Mucosa of descending colon (tissue), 3 donors: ENCODE measurements at regions not wholly inside any gene's neighbourhood (a gene's known extent, or its start where the extent isn't known, plus 50 kb on each side); places are given as distances from the start of the nearest gene placed in this dataset.

ENCODE experiments used
- ATAC-seq: fragments of 200-7000 bp; cut with Tn5 transposase; one replicate; pipeline ENCODE4 v1.9.1; 2020; ENCODE audit warnings: mild to moderate bottlenecking, moderate library complexity
- DNase-seq, 3 donors: peaks; one replicate each; pipeline ENCODE4 v3.0.0-alpha.2; 2020
- H3K36me3 ChIP-seq: fragments of 200-600 bp; one replicate; pipeline ENCODE4 v1.8.0; 2021; ENCODE audit warnings: low read depth, mild to moderate bottlenecking
- H3K4me1 ChIP-seq: fragments of 200-600 bp; one replicate; pipeline ENCODE4 v1.8.0; 2021; ENCODE audit warnings: low read depth, mild to moderate bottlenecking
- H3K4me3 ChIP-seq: fragments of 200-600 bp; one replicate; pipeline ENCODE4 v1.8.0; 2021; ENCODE audit warnings: mild to moderate bottlenecking
- H3K9me3 ChIP-seq: fragments of 200-600 bp; one replicate; pipeline ENCODE4 v1.8.0; 2021; ENCODE audit warnings: mild to moderate bottlenecking
- intact Hi-C, 2 donors: fragments of 100-400 bp; cut with DNase I in 1 of 2; cut with micrococcal nuclease in 1 of 2; formaldehyde crosslinking; loops; one replicate each; pipeline versions ENCODE4 v1.11.0 to v1.11.1; 2022; cut with DNase I, micrococcal nuclease
- TF ChIP-seq, protein P1 (sequence below): fragments of 200-600 bp; IDR thresholded peaks from one replicate; pipeline ENCODE4 v1.8.0; 2022; ENCODE audit warnings: antibody characterized with exemption, mild to moderate bottlenecking
- donor health status: DM: no; HTN: no; CAD: no; lungs with moderate emphysema.
- donor health status: DM: no; HTN: no; CAD: no.
- donor health status: DM: no; HTN: yes; CAD: no.

GRCh38 chr5:175275748-175276147 lies 168.2 kb downstream of the DRD1 start:
- TF ChIP-seq, protein P1, sequence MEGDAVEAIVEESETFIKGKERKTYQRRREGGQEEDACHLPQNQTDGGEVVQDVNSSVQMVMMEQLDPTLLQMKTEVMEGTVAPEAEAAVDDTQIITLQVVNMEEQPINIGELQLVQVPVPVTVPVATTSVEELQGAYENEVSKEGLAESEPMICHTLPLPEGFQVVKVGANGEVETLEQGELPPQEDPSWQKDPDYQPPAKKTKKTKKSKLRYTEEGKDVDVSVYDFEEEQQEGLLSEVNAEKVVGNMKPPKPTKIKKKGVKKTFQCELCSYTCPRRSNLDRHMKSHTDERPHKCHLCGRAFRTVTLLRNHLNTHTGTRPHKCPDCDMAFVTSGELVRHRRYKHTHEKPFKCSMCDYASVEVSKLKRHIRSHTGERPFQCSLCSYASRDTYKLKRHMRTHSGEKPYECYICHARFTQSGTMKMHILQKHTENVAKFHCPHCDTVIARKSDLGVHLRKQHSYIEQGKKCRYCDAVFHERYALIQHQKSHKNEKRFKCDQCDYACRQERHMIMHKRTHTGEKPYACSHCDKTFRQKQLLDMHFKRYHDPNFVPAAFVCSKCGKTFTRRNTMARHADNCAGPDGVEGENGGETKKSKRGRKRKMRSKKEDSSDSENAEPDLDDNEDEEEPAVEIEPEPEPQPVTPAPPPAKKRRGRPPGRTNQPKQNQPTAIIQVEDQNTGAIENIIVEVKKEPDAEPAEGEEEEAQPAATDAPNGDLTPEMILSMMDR: no peak
- Histone ChIP-seq H3K9me3 (no peaks in the 10 kb centered on the region), H3K36me3 (no peaks in the 10 kb centered on the region), H3K4me3 (no peak overlapping the region), H3K4me1 (no peaks in the 10 kb centered on the region)
- DNase-seq: no peak
- intact Hi-C loops: no loop called here
- ATAC-seq: no peak

- no peak for ATAC-seq
- no peak for DNase-seq
- H3K4me3 ChIP-seq: no peak overlapping the region
- no peaks in the 10 kb centered on the region for H3K36me3 ChIP-seq
- no peaks in the 10 kb centered on the region for H3K4me1 ChIP-seq
- intact Hi-C loops: no loop called here
- H3K9me3 ChIP-seq: no peaks in the 10 kb centered on the region
- TF ChIP-seq, protein P1: no peak
Observed at GRCh38 chr5:175275097-175275496, 168.9 kb downstream of the DRD1 start.

DNA sequence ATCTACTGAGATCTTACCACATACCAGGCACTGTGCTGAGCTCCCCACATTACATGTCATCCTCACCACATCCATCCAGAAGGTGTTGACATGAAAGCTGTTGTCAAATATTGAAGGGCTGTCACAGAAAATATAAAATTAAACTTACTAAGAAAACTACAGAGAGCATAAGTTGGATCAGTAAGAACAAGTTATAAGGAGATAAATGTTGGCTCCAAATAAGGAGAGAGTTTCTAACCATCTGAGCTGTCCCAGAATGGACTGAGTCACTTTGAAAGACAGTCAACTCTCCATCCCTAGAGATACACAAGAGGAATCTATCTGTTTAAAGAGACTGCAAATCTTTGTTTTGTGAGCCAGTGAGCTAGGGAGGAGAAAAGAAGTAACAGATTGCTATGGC lies 169.8 kb downstream of the DRD1 start:
- DNase-seq: no peak
- no peaks in the 10 kb centered on the region for H3K4me1 ChIP-seq

DNA sequence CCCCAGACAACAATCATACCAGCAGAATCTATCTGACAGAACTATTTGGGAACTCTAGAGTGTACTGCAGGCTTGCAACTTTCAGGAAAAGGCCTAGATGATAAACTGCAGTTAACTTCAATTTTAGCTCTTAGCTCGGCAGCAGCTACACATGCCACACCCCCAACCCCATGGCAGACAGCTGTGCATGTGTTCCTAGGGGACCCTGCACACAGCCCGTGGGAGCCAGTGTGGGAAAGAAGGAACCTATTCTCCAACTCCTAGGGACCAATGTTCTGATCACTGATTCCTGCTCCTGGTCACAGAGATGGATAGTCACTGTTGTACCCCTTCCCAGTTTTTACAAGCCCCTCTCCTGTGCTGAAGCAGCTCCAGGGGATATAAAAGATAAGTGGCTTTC lies 179.6 kb downstream of the DRD1 start:
- no peak for ATAC-seq
- Histone ChIP-seq H3K4me1 (no peaks in the 10 kb centered on the region), H3K36me3 (no peaks in the 10 kb centered on the region), H3K4me3 (no peak overlapping the region), H3K9me3 (no peaks in the 10 kb centered on the region)
- intact Hi-C loops: no loop called here
- TF ChIP-seq, protein P1: no peak
- DNase-seq: no peak

More for the DNA sequence above, 169.8 kb downstream of the DRD1 start:
- H3K36me3 ChIP-seq: no peaks in the 10 kb centered on the region
- TF ChIP-seq, protein P1: no peak
- no peaks in the 10 kb centered on the region for H3K9me3 ChIP-seq
- ATAC-seq: no peak
- intact Hi-C loops: no loop called here
- no peak overlapping the region for H3K4me3 ChIP-seq

GRCh38 chr5:175263776-175264175 lies 180.2 kb downstream of the DRD1 start:
- intact Hi-C loops: no loop called here
- H3K4me1 ChIP-seq: no peaks in the 10 kb centered on the region
- H3K4me3 ChIP-seq: no peak overlapping the region
- no peaks in the 10 kb centered on the region for H3K36me3 ChIP-seq
- no peak for ATAC-seq
- DNase-seq: no peak
- TF ChIP-seq, protein P1: no peak
- no peaks in the 10 kb centered on the region for H3K9me3 ChIP-seq

DNA sequence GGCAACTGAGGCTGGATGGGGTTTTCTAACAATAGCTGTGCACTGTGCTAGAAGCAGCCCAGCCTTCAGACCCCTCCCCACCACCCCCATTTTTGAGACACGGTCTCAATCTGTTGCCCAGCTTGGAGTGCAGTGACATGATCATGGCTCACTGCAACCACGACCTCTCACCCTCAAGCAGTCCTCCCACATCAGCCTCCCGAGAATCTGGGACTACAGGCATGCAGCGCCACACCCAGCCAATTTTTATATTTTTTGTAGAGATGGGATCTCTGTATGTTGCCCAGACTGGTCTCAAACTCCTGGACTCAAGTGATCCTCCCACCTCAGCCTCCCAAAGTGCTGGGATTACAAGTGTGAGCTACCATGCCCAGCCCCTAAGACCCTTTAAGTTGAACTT lies 182.5 kb downstream of the DRD1 start:
- Histone ChIP-seq H3K9me3 (no peaks in the 10 kb centered on the region), H3K36me3 (no peaks in the 10 kb centered on the region), H3K4me1 (no peaks in the 10 kb centered on the region), H3K4me3 (no peak overlapping the region)
- TF ChIP-seq, protein P1: no peak
- DNase-seq (no peak), ATAC-seq (no peak)
- intact Hi-C loops: no loop called here
